Body of pancreas (tissue), 4 donors: ENCODE measurements at regions not wholly inside any gene's neighbourhood (a gene's known extent, or its start where the extent isn't known, plus 50 kb on each side); places are given as distances from the start of the nearest gene placed in this dataset.

Experiments used
- CTCF ChIP-seq, 7 experiments: fragments of 450-650 bp in 4 of 7; fragments of 200-600 bp in 3 of 7; sonication (generic) in 3 of 7; IDR thresholded peaks; one replicate each; pipeline ENCODE4 v1.5.1; 2016 to 2019; ENCODE audit warnings: antibody characterized with exemption in 7 of 7
- POLR2A ChIP-seq, 3 donors: fragments of 450-650 bp; IDR thresholded peaks; one replicate each; pipeline ENCODE4 v1.6.1; 2016; ENCODE audit warnings: antibody characterized with exemption in 3 of 3, mild to moderate bottlenecking in 2 of 3

GRCh38 chr20:51301026-51301425, 241.5 kb downstream of the NFATC2 start:
- TF ChIP-seq CTCF (IDR thresholded peaks at IDR 0.05), result no peak
- TF ChIP-seq POLR2A (IDR thresholded peaks at IDR 0.05), result no peak
